HFFc6 (cell line): ENCODE measurements at regions not wholly inside any gene's neighbourhood (a gene's known extent, or its start where the extent isn't known, plus 50 kb on each side); places are given as distances from the start of the nearest gene placed in this dataset.
"Not testable (repeated sequence)": the region's sequence is repeated elsewhere in the genome, so short reads cannot be mapped to it uniquely, and the experiment has no call there.

Experiments
- DNase-seq: peaks from one replicate; pipeline ENCODE4 v3.0.0-alpha.2; 2018
- H3K27ac Mint-ChIP-seq: 2 replicates; pipeline ENCODE4 v1.8.0; 2020; ENCODE audit warnings: mild to moderate bottlenecking, mixed read lengths
- H3K27me3 Mint-ChIP-seq: 2 replicates; pipeline ENCODE4 v1.8.0; 2021; ENCODE audit warnings: mild to moderate bottlenecking, moderate library complexity, mixed read lengths; ENCODE audit not compliant: insufficient read depth
- H3K36me3 Mint-ChIP-seq: 2 replicates; pipeline ENCODE4 v1.8.0; 2021; ENCODE audit warnings: low read depth, mixed read lengths
- H3K4me1 Mint-ChIP-seq: 2 replicates; pipeline ENCODE4 v1.8.0; 2020; ENCODE audit warnings: low read depth, mixed read lengths
- H3K4me3 Mint-ChIP-seq: 2 replicates; pipeline ENCODE4 v1.8.0; 2020; ENCODE audit warnings: mild to moderate bottlenecking, moderate library complexity, mixed read lengths
- H3K9me3 Mint-ChIP-seq: 2 replicates; pipeline ENCODE4 v1.8.0; 2020; ENCODE audit warnings: mild to moderate bottlenecking, mixed read lengths
- TF ChIP-seq, protein P1 (sequence below): fragments of 200-600 bp; sonication (generic); IDR thresholded peaks from 2 replicates; pipeline ENCODE4 v1.5.0; 2021; ENCODE audit warnings: antibody characterized with exemption, mild to moderate bottlenecking

- no peak for DNase-seq
- Mint-ChIP-seq H3K4me1 (peaks cover 34% of the 10 kb centered on the region), H3K4me3 (peak overlapping the region; percentile 7; the same call in 1 of the 2 replicates), H3K27ac (peak overlapping the region; percentile 61), H3K36me3 (no peaks in the 10 kb centered on the region), H3K27me3 (peaks cover 2% of the 10 kb centered on the region), H3K9me3 (no peaks in the 10 kb centered on the region)
- TF ChIP-seq, protein P1, sequence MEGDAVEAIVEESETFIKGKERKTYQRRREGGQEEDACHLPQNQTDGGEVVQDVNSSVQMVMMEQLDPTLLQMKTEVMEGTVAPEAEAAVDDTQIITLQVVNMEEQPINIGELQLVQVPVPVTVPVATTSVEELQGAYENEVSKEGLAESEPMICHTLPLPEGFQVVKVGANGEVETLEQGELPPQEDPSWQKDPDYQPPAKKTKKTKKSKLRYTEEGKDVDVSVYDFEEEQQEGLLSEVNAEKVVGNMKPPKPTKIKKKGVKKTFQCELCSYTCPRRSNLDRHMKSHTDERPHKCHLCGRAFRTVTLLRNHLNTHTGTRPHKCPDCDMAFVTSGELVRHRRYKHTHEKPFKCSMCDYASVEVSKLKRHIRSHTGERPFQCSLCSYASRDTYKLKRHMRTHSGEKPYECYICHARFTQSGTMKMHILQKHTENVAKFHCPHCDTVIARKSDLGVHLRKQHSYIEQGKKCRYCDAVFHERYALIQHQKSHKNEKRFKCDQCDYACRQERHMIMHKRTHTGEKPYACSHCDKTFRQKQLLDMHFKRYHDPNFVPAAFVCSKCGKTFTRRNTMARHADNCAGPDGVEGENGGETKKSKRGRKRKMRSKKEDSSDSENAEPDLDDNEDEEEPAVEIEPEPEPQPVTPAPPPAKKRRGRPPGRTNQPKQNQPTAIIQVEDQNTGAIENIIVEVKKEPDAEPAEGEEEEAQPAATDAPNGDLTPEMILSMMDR = no peak
Measured at GRCh38 chr18:22827741-22828140, 105.4 kb upstream of the RBBP8 start.

GRCh38 chr18:22828171-22828570, 105.0 kb upstream of the RBBP8 start:
- Mint-ChIP-seq H3K4me3 (peak overlapping the region; percentile 7; the same call in 1 of the 2 replicates), H3K27ac (peak overlapping the region; percentile 61), H3K4me1 (peaks cover 34% of the 10 kb centered on the region), H3K27me3 (peaks cover 2% of the 10 kb centered on the region), H3K36me3 (no peaks in the 10 kb centered on the region), H3K9me3 (no peaks in the 10 kb centered on the region)
- TF ChIP-seq, protein P1 = no peak
- DNase-seq = peak; percentile 59

DNA sequence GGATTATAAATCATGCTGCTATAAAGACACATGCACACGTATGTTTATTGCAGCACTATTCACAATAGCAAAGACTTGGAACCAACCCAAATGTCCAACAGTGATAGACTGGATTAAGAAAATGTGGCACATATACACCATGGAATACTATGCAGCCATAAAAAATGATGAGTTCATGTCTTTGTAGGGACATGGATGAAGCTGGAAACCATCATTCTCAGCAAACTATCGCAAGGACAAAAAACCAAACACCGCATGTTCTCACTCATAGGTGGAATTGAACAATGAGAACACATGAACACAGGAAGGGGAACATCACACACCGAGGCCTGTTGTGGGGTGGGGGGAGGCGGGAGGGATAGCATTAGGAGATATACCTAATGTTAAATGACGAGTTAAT, 104.5 kb upstream of the RBBP8 start:
- H3K36me3 Mint-ChIP-seq, DNase-seq, H3K4me3 Mint-ChIP-seq, H3K9me3 Mint-ChIP-seq, H3K27me3 Mint-ChIP-seq: not testable (repeated sequence)
- Mint-ChIP-seq H3K27ac (peak overlapping the region; percentile 61), H3K4me1 (peaks cover 34% of the 10 kb centered on the region)

DNA sequence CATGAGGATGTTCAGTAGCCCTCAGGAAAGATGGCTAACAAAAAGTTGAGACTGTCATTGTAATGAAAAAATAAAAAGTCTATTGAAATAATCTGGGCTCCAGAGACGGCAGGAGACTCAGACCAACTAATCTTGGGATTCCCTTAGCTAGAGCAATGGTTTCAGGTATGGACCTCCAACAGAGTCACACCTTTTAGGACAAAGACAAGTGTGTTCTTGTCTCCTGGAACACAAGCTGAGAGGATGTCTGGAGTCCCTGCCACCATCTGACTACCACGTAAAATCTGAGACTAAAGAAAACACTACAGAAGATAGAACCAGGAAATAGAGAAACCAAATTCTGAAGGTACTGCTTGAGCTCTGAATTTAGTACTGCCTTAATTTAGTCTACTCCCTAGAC, 103.3 kb upstream of the RBBP8 start:
- Mint-ChIP-seq H3K4me3 (no peak overlapping the region), H3K9me3 (no peaks in the 10 kb centered on the region), H3K4me1 (peaks cover 34% of the 10 kb centered on the region), H3K27me3 (peaks cover 4% of the 10 kb centered on the region), H3K27ac (no peak overlapping the region), H3K36me3 (no peaks in the 10 kb centered on the region)
- TF ChIP-seq, protein P1 = no peak
- no peak for DNase-seq

- peaks cover 4% of the 10 kb centered on the region for H3K27me3 Mint-ChIP-seq
- H3K4me3 Mint-ChIP-seq = no peak overlapping the region
- H3K27ac Mint-ChIP-seq = no peak overlapping the region
- no peaks in the 10 kb centered on the region for H3K36me3 Mint-ChIP-seq
- TF ChIP-seq, protein P1 = no peak
- no peak for DNase-seq
- no peaks in the 10 kb centered on the region for H3K9me3 Mint-ChIP-seq
- H3K4me1 Mint-ChIP-seq = peaks cover 34% of the 10 kb centered on the region
Measured at GRCh38 chr18:22830511-22830910, 102.6 kb upstream of the RBBP8 start.

GRCh38 chr18:22831441-22831904, 101.7 kb upstream of the RBBP8 start:
- DNase-seq = no peak
- Mint-ChIP-seq H3K9me3 (no peaks in the 10 kb centered on the region), H3K27me3 (peaks cover 4% of the 10 kb centered on the region), H3K4me1 (peaks cover 32% of the 10 kb centered on the region), H3K4me3 (no peak overlapping the region), H3K27ac (no peak overlapping the region; the same call in 1 of the 2 replicates), H3K36me3 (no peaks in the 10 kb centered on the region)
- TF ChIP-seq, protein P1 = no peak
